B cell (primary cell): ENCODE measurements at regions not wholly inside any gene's neighbourhood (a gene's known extent, or its start where the extent isn't known, plus 50 kb on each side); places are given as distances from the start of the nearest gene placed in this dataset.

ENCODE experiments used
- ATAC-seq: fragments of 200-7000 bp; cut with Tn5 transposase; one replicate; pipeline ENCODE4 v1.10.0; 2021; ENCODE audit warnings: low read depth, mild to moderate bottlenecking, moderate number of reproducible peaks, moderate library complexity
- CTCF ChIA-PET: fragments of 350-600 bp; sonication (Branson Sonifier 250); formaldehyde crosslinking; loops from one replicate; lab custom pipeline; 2021; ENCODE audit warnings: antibody characterized with exemption, inconsistent platforms; lab: Charles Lee
- POLR2A ChIA-PET: fragments of 350-600 bp; sonication (Branson Sonifier 250); formaldehyde crosslinking; loops from one replicate; lab custom pipeline; 2021; ENCODE audit warnings: antibody characterized with exemption; lab: Charles Lee
- DNase-seq: peaks from one replicate; pipeline ENCODE4 v3.0.0; 2013
- H2AFZ ChIP-seq: 2 replicates; pipeline ENCODE4 v1.6.1; 2012; ENCODE audit warnings: mild to moderate bottlenecking, low read depth, low read length; ENCODE audit not compliant: insufficient read depth, poor library complexity, severe bottlenecking
- H3K27ac ChIP-seq, 2 donors: 1 replicate in 1 of 2; 2 replicates in 1 of 2; pipeline ENCODE4 v1.5.1; 2012 to 2013; ENCODE audit warnings: low read length in 2 of 2, mild to moderate bottlenecking in 2 of 2, moderate library complexity in 1 of 2
- H3K27me3 ChIP-seq, 4 experiments: fragments of 200-600 bp in 1 of 4; sonication (generic) in 1 of 4; replicated peaks in 1 of 4; 1 replicate in 2 of 4; 2 replicates in 2 of 4; pipeline versions ENCODE4 v1.6.1 to v1.7.0; 2013 to 2016; ENCODE audit warnings: low read length in 3 of 4, mild to moderate bottlenecking in 2 of 4, mixed read lengths in 1 of 4, moderate library complexity in 1 of 4; ENCODE audit not compliant: insufficient read depth in 4 of 4, control insufficient read depth in 3 of 4; ENCODE audit errors: control extremely low read depth in 1 of 4
- H3K36me3 ChIP-seq, 2 experiments: replicated peaks in 1 of 2; 1 replicate in 1 of 2; 2 replicates in 1 of 2; pipeline versions ENCODE4 v1.6.1 to v1.7.1; 2013; ENCODE audit warnings: low read length in 1 of 2; ENCODE audit not compliant: insufficient read depth in 2 of 2, control insufficient read depth in 1 of 2; ENCODE audit errors: control extremely low read depth in 1 of 2, extremely low read depth in 1 of 2
- H3K4me1 ChIP-seq, 2 donors: fragments of 200-600 bp in 1 of 2; sonication (generic) in 1 of 2; 1 replicate in 1 of 2; 2 replicates in 1 of 2; pipeline versions ENCODE4 v1.5.1 to v1.6.1; 2013 to 2017; ENCODE audit warnings: low read length in 2 of 2; ENCODE audit not compliant: control insufficient read depth in 2 of 2, insufficient read depth in 2 of 2
- H3K4me2 ChIP-seq: replicated peaks from 2 replicates; pipeline ENCODE3; 2012; ENCODE audit warnings: mild to moderate bottlenecking, low read depth, low read length; ENCODE audit not compliant: poor library complexity, severe bottlenecking
- H3K4me3 ChIP-seq, 5 experiments: fragments of 200-600 bp in 1 of 5; sonication (generic) in 1 of 5; 1 replicate in 3 of 5; 2 replicates in 2 of 5; pipeline versions ENCODE4 v1.5.1 to v1.7.0; 2011 to 2016; ENCODE audit warnings: low read length in 4 of 5, mild to moderate bottlenecking in 4 of 5, low read depth in 2 of 5, control low read depth in 1 of 5, moderate library complexity in 1 of 5; ENCODE audit not compliant: insufficient read depth in 1 of 5; ENCODE audit errors: control extremely low read depth in 1 of 5, extremely low read depth in 1 of 5
- H3K79me2 ChIP-seq: fragments of 200-600 bp; sonication (generic); one replicate; pipeline ENCODE4 v1.6.0; 2016; ENCODE audit warnings: low read length; ENCODE audit not compliant: control insufficient read depth, insufficient read depth
- H3K9ac ChIP-seq: fragments of 200-600 bp; sonication (generic); 2 replicates; pipeline ENCODE4 v1.6.1; 2017; ENCODE audit warnings: mild to moderate bottlenecking, low read length, moderate library complexity
- H3K9me3 ChIP-seq, 3 donors: one replicate each; pipeline versions ENCODE4 v1.6.1 to v1.7.1; 2013; ENCODE audit warnings: low read length in 2 of 3; ENCODE audit not compliant: control insufficient read depth in 2 of 3, insufficient read depth in 1 of 3; ENCODE audit errors: control extremely low read depth in 1 of 3
- H4K20me1 ChIP-seq: 2 replicates; pipeline ENCODE4 v1.6.0; 2012; ENCODE audit warnings: mild to moderate bottlenecking, low read length; ENCODE audit not compliant: insufficient read depth, control insufficient read depth, poor library complexity, severe bottlenecking
- H3K27ac Mint-ChIP-seq: one replicate; pipeline ENCODE4 v1.8.0; 2021; ENCODE audit warnings: mixed read lengths
- H3K27me3 Mint-ChIP-seq: one replicate; pipeline ENCODE4 v1.8.0; 2021; ENCODE audit warnings: mixed read lengths
- H3K4me1 Mint-ChIP-seq: one replicate; pipeline ENCODE4 v1.8.0; 2021; ENCODE audit warnings: mixed read lengths
- H3K4me3 Mint-ChIP-seq: one replicate; pipeline ENCODE4 v1.8.0; 2021; ENCODE audit warnings: mixed read lengths
- H3K9me3 Mint-ChIP-seq: one replicate; pipeline ENCODE4 v1.8.0; 2022; ENCODE audit warnings: mixed read lengths; ENCODE audit not compliant: insufficient read depth
- EZH2 ChIP-seq: IDR thresholded peaks from 2 replicates; pipeline ENCODE4 v1.6.1; 2012; ENCODE audit warnings: borderline replicate concordance, low read depth, mild to moderate bottlenecking, moderate library complexity, low read length; ENCODE audit not compliant: insufficient read depth, poor library complexity, severe bottlenecking
- WGBS: methylation state at CpG from one replicate; pipeline ENCODE4 v1.1.5; 2013; ENCODE audit warnings: missing lambda C conversion rate; ENCODE audit not compliant: insufficient coverage; 5-methylcytosine and 5-hydroxymethylcytosine counted together
- intact Hi-C: fragments of 100-400 bp; cut with micrococcal nuclease; formaldehyde crosslinking; loops from one replicate; pipeline ENCODE4 v1.10.0; 2022
- TF ChIP-seq, protein P1 (sequence below): fragments of 200-600 bp; IDR thresholded peaks from one replicate; pipeline ENCODE4 v1.8.0; 2022; ENCODE audit warnings: antibody characterized with exemption, mild to moderate bottlenecking

DNA sequence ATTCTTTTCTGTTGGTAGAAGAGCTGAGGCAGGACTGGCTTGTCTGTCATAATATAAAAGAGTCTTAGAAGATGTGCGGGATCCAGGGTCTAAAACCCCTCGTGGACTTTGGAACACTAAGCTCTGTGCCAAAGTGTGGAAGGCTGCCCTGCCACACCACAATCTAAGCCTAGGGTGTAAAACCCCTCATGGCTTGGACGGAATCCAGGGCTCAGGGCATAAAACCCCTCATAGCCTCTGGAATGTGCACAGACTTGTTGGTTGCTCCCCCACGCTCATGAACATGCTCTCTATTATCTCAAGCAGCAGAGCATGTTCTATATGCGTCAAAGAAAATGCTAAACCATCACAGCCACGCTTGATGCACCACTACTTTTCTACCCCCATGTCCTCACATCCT lies 483.6 kb downstream of the GABRG1 start:
- H3K9ac ChIP-seq: no peak overlapping the region
- DNase-seq: no peak
- H3K4me2 ChIP-seq: no peak overlapping the region
- WGBS: 90% methylated on average over 5 of the region's 6 CpGs
- H3K9me3 ChIP-seq: peaks cover 0 to 3% (median 0%) of the 10 kb centered on the region in 3 donors
- H3K27me3 Mint-ChIP-seq: no peaks in the 10 kb centered on the region
- no peak overlapping the region for H3K27ac Mint-ChIP-seq
- no peaks in the 10 kb centered on the region for H4K20me1 ChIP-seq
- ChIA-PET POLR2A (no interaction called here), CTCF (no interaction called here)
- no peak for TF ChIP-seq EZH2
- TF ChIP-seq, protein P1, sequence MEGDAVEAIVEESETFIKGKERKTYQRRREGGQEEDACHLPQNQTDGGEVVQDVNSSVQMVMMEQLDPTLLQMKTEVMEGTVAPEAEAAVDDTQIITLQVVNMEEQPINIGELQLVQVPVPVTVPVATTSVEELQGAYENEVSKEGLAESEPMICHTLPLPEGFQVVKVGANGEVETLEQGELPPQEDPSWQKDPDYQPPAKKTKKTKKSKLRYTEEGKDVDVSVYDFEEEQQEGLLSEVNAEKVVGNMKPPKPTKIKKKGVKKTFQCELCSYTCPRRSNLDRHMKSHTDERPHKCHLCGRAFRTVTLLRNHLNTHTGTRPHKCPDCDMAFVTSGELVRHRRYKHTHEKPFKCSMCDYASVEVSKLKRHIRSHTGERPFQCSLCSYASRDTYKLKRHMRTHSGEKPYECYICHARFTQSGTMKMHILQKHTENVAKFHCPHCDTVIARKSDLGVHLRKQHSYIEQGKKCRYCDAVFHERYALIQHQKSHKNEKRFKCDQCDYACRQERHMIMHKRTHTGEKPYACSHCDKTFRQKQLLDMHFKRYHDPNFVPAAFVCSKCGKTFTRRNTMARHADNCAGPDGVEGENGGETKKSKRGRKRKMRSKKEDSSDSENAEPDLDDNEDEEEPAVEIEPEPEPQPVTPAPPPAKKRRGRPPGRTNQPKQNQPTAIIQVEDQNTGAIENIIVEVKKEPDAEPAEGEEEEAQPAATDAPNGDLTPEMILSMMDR: no peak
- no peak overlapping the region for H3K27ac ChIP-seq
- intact Hi-C loops: no loop called here
- H3K4me1 ChIP-seq: no peaks in the 10 kb centered on the region
- no peaks in the 10 kb centered on the region for H3K27me3 ChIP-seq
- H2AFZ ChIP-seq: no peak overlapping the region
- H3K4me3 ChIP-seq: no peak overlapping the region
- no peak for ATAC-seq
- H3K9me3 Mint-ChIP-seq: peaks cover 3% of the 10 kb centered on the region
- H3K79me2 ChIP-seq: no peaks in the 10 kb centered on the region
- no peaks in the 10 kb centered on the region for H3K4me1 Mint-ChIP-seq
- H3K36me3 ChIP-seq: no peaks in the 10 kb centered on the region
- H3K4me3 Mint-ChIP-seq: no peak overlapping the region

DNA sequence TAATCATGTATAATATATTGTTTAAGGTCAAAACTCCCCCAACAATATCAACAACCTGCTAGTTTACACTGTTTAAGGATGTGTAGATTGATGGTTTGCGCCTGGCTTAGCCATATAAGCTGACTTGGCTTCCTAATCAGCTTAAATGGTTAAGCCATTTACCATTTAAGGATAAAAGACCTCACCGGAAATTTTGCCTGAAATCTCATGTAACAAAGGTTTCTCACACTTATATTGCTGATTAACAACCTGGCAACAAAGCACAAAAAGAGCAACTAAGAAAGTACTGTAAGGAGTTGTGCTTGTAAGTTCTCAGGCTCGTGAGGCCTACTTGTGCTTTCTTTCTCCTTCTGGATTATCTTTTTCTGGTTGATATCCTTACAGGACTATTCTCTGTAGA lies 485.2 kb downstream of the GABRG1 start:
- no peak overlapping the region for H3K27ac Mint-ChIP-seq
- H3K9me3 Mint-ChIP-seq: peaks cover 3% of the 10 kb centered on the region
- Histone ChIP-seq H3K4me1 (no peaks in the 10 kb centered on the region), H2AFZ (no peak overlapping the region), H3K9ac (no peak overlapping the region), H3K79me2 (no peaks in the 10 kb centered on the region), H3K27me3 (no peaks in the 10 kb centered on the region), H3K36me3 (no peaks in the 10 kb centered on the region), H4K20me1 (no peaks in the 10 kb centered on the region), H3K4me3 (no peak overlapping the region), H3K27ac (no peak overlapping the region), H3K9me3 (peaks cover 0 to 3% (median 0%) of the 10 kb centered on the region in 3 donors), H3K4me2 (no peak overlapping the region)
- H3K4me1 Mint-ChIP-seq: no peaks in the 10 kb centered on the region
- ChIA-PET POLR2A (no interaction called here), CTCF (no interaction called here)
- TF ChIP-seq, protein P1: no peak
- no peak for TF ChIP-seq EZH2
- no peak for DNase-seq
- no CpG with 5 or more reads among the region's 3 CpGs for WGBS
- ATAC-seq: no peak
- intact Hi-C loops: no loop called here
- no peaks in the 10 kb centered on the region for H3K27me3 Mint-ChIP-seq
- no peak overlapping the region for H3K4me3 Mint-ChIP-seq
